RWPE1 (cell line): ENCODE measurements at regions not wholly inside any gene's neighbourhood (a gene's known extent, or its start where the extent isn't known, plus 50 kb on each side); places are given as distances from the start of the nearest gene placed in this dataset.

Source experiments
- CTCF ChIA-PET: fragments of 350-600 bp; sonication (Branson Sonifier 250); formaldehyde crosslinking; extraction: SDS; loops from one replicate; lab custom pipeline; 2021; lab: Yijun Ruan, JAX
- POLR2A ChIA-PET: fragments of 400-600 bp; formaldehyde crosslinking; extraction: SDS; loops from one replicate; lab custom pipeline; 2020; ENCODE audit warnings: antibody characterized with exemption; ENCODE audit not compliant: low non-redundant PET; lab: Yijun Ruan, JAX
- DNase-seq: peaks from one replicate; pipeline ENCODE4 v3.0.0; 2012; ENCODE audit warnings: low spot score
- H3K27ac ChIP-seq: fragments of 450-650 bp; 2 replicates; pipeline ENCODE4 v1.5.1; 2017
- TF ChIP-seq, protein P1 (sequence below): fragments of 450-650 bp; conservative IDR thresholded peaks from 2 replicates; pipeline ENCODE4 v1.5.1; 2017; ENCODE audit warnings: low read depth, mild to moderate bottlenecking

DNA sequence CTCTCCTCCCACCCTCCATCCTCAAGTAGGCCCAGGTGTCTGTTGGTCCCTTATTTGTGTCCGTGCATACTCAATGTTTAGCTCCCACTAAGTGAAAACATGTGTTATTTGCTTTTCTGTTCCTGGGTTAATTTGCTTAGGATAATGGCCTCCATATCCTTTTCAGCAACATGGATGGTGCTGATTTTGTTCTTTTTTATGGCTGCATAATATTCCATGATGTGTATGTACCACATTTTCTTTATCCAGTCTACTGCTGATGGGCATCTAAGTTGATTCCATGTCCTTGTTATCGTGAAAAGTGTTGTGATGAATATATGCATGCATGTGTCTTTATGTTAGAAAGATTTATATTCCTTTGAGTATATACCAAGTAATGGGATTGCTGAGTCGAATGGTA, 314.9 kb upstream of the IRAK1BP1 start:
- H3K27ac ChIP-seq = no peak overlapping the region
- CTCF ChIA-PET = interaction anchor here (0.6 kb wide), 1 partner anchor 1210 kb away, joined by 3 read pairs; no protein-coding TSS in a partner anchor
- TF ChIP-seq, protein P1, sequence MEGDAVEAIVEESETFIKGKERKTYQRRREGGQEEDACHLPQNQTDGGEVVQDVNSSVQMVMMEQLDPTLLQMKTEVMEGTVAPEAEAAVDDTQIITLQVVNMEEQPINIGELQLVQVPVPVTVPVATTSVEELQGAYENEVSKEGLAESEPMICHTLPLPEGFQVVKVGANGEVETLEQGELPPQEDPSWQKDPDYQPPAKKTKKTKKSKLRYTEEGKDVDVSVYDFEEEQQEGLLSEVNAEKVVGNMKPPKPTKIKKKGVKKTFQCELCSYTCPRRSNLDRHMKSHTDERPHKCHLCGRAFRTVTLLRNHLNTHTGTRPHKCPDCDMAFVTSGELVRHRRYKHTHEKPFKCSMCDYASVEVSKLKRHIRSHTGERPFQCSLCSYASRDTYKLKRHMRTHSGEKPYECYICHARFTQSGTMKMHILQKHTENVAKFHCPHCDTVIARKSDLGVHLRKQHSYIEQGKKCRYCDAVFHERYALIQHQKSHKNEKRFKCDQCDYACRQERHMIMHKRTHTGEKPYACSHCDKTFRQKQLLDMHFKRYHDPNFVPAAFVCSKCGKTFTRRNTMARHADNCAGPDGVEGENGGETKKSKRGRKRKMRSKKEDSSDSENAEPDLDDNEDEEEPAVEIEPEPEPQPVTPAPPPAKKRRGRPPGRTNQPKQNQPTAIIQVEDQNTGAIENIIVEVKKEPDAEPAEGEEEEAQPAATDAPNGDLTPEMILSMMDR = no peak
- DNase-seq = no peak
- POLR2A ChIA-PET = no interaction called here

DNA sequence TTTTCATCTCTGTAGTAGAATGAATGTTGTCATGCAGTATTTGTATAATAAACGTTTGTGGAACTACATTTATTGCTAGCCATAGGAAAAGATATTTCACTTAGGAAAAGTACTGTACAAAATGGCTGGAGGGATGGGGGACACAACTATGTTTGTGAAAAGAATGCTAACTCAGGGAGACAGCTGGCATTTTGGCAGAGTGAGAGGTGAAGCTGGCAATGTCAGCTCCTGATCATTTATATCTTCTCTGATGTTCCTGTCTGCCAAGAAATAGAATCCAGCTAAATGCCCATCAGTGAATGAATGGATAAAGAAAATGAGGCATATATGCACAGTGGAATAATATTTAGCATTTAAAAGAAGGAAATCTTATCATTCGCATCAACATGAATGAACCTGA, 313.0 kb upstream of the IRAK1BP1 start:
- ChIA-PET POLR2A (no interaction called here), CTCF (no interaction called here)
- TF ChIP-seq, protein P1 = no peak
- H3K27ac ChIP-seq = no peak overlapping the region
- DNase-seq = no peak

DNA sequence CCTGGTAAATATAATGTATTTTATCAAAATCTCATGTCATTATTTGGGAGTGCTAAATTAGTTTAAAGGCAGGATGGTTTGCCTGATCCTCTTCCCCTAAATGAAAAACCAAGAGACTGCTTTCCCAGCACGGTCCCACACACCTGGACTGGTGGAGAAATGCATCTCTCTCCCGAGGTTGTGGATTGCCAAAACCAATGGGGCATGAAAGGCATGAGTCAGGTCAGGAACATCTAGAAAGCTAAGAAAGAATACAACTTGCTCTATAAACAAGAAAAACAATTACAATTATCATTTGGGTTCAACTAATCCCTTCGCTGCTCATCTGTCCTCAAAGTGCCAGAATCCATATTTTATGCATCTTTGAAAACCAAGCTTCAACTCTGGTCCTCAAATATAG, 308.3 kb upstream of the IRAK1BP1 start:
- H3K27ac ChIP-seq = no peak overlapping the region
- POLR2A ChIA-PET = no interaction called here
- TF ChIP-seq, protein P1 = no peak
- no peak for DNase-seq
- CTCF ChIA-PET = no interaction called here

DNA sequence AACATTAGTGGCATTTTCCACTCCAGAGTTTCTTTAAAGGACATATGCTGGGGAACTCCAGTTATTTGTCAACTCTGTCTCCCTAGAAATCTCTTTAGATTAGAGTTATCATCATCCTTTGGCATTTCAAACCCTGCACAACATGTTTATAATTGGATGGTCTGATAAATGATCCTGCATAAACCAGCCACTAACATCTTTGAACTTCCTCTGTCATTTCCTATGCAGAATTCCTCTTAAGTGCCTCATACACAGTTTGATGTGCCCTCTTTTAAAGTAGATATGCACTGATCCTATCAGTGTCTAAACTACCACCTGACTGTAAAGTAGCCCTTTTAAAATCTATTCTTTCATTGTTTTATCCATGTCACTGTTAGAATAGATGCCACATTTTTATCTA, 306.3 kb upstream of the IRAK1BP1 start:
- ChIA-PET CTCF (interaction anchor here (0.6 kb wide), 1 partner anchor 67 kb away, joined by 3 read pairs; no protein-coding TSS in a partner anchor), POLR2A (no interaction called here)
- TF ChIP-seq, protein P1 = no peak
- no peak overlapping the region for H3K27ac ChIP-seq
- no peak for DNase-seq

DNA sequence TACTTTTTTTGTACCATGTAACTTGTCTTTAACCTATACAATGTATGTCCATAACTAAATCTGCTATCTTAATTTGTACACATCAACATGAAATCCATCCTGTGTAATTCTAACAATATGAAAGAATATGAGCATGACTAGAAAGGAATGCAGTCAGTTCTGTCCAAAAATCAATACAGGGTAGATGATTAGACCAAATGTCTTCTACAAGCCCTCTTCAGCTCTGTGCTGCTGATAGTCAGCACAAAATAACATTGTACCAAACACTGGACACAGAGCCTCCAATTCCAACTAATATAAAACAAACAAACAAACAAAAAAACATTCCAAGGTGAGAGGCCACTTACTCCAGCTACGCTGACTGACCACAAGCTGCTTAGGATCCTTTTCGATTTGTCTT, 301.4 kb upstream of the IRAK1BP1 start:
- ChIA-PET CTCF (no interaction called here), POLR2A (no interaction called here)
- DNase-seq = no peak
- H3K27ac ChIP-seq = no peak overlapping the region
- TF ChIP-seq, protein P1 = no peak

DNA sequence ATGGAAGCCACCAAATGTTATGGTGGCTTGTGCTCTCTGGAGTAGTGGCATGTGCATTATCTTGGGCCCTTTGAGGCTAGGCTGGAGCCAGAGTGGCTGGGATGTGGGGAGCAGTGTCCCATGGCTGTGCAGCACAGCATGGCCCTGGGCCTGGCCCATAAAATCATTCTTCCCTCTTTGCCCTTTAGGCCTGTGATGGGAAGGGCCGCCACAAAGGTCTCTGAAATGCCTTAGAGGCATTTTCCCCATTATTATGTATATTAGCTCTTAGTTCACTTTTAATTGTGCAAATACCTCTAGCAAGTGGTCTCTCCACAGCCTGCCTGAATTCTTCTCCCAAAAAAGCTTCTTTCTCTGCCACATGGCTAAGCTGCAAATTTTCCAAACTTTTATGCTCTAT, 297.3 kb upstream of the IRAK1BP1 start:
- TF ChIP-seq, protein P1 = no peak
- POLR2A ChIA-PET = no interaction called here
- DNase-seq = no peak
- no peak overlapping the region for H3K27ac ChIP-seq
- CTCF ChIA-PET = no interaction called here

DNA sequence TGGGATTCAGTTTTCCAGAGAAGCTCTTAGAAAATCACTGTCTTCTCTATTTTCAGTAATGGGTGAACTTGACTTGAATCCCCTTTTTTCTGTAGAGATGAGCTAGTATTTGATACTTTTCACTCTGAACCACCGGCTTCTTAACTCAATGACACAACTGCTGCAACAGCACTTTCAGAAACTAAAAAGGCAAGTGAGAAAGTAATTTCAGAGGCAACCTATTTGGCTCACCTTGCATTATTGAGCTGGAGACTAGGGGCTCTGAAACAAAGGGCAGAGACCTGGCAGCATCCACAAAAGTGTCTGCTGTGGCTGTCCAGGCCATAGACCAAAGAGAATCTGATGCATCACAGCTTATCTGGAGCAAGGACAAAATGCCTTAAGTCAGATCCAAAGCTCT, 289.8 kb upstream of the IRAK1BP1 start:
- ChIA-PET CTCF (no interaction called here), POLR2A (no interaction called here)
- DNase-seq = no peak
- TF ChIP-seq, protein P1 = no peak
- no peak overlapping the region for H3K27ac ChIP-seq
